Mucosa of rectum (tissue), 2 donors: ENCODE measurements at regions not wholly inside any gene's neighbourhood (a gene's known extent, or its start where the extent isn't known, plus 50 kb on each side); places are given as distances from the start of the nearest gene placed in this dataset.
"Not testable (repeated sequence)": the region's sequence is repeated elsewhere in the genome, so short reads cannot be mapped to it uniquely, and the experiment has no call there.

Source experiments
- H3K27ac ChIP-seq, 2 donors: one replicate each; pipeline ENCODE4 v1.7.0; 2013; ENCODE audit warnings: inconsistent platforms in 2 of 2, low read depth in 2 of 2, low read length in 2 of 2
- H3K27me3 ChIP-seq, 2 donors: one replicate each; pipeline ENCODE4 v1.7.0; 2013; ENCODE audit warnings: low read length in 2 of 2; ENCODE audit not compliant: control insufficient read depth in 2 of 2, insufficient read depth in 2 of 2
- H3K36me3 ChIP-seq, 2 donors: one replicate each; pipeline ENCODE4 v1.7.0; 2013; ENCODE audit warnings: low read length in 2 of 2; ENCODE audit not compliant: control insufficient read depth in 2 of 2, insufficient read depth in 2 of 2
- H3K4me1 ChIP-seq, 2 donors: one replicate each; pipeline ENCODE4 v1.7.0; 2013; ENCODE audit warnings: low read length in 2 of 2, mild to moderate bottlenecking in 1 of 2; ENCODE audit not compliant: control insufficient read depth in 2 of 2, insufficient read depth in 2 of 2
- H3K4me3 ChIP-seq, 2 donors: one replicate each; pipeline ENCODE4 v1.7.0; 2013; ENCODE audit warnings: low read length in 2 of 2
- H3K9ac ChIP-seq, 2 donors: one replicate each; pipeline ENCODE4 v1.7.0; 2013; ENCODE audit warnings: low read length in 2 of 2, low read depth in 1 of 2, mild to moderate bottlenecking in 1 of 2
- H3K9me3 ChIP-seq, 2 donors: one replicate each; pipeline ENCODE4 v1.7.0; 2013; ENCODE audit warnings: low read length in 2 of 2; ENCODE audit not compliant: control insufficient read depth in 2 of 2
- donor health status: healthy.
- donor health status: Normal muscosa, but diverticular disease.

DNA sequence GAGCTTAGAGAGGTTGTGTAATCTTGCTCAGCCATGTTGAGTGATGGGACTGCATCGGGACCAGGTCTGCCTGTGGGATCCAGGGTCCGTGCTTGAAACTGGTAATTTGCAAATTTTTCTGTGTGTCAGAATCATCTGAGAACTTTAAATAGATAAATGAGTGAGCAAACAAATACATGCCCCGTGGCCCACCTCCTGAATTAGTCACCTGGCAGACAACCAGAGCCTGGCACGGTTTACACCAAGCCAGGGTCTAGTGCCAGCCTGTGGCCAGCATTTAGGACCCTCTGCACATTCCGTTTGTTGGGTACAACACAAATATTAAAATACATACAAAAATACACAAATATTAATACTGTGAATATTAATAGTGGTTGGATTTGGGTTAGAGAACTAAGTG, 90.6 kb upstream of the STOX2 start:
- Histone ChIP-seq H3K9me3 (no peaks in the 10 kb centered on the region), H3K4me1 (no peaks in the 10 kb centered on the region)

GRCh38 chr4:183816077-183816476, 89.0 kb upstream of the STOX2 start:
- Histone ChIP-seq H3K4me3 (no peak overlapping the region), H3K27me3 (no peaks in the 10 kb centered on the region)

More for the DNA sequence above, 90.6 kb upstream of the STOX2 start:
- Histone ChIP-seq H3K27ac (no peak overlapping the region), H3K9ac (no peak overlapping the region), H3K4me3 (no peak overlapping the region), H3K36me3 (no peaks in the 10 kb centered on the region), H3K27me3 (no peaks in the 10 kb centered on the region)

DNA sequence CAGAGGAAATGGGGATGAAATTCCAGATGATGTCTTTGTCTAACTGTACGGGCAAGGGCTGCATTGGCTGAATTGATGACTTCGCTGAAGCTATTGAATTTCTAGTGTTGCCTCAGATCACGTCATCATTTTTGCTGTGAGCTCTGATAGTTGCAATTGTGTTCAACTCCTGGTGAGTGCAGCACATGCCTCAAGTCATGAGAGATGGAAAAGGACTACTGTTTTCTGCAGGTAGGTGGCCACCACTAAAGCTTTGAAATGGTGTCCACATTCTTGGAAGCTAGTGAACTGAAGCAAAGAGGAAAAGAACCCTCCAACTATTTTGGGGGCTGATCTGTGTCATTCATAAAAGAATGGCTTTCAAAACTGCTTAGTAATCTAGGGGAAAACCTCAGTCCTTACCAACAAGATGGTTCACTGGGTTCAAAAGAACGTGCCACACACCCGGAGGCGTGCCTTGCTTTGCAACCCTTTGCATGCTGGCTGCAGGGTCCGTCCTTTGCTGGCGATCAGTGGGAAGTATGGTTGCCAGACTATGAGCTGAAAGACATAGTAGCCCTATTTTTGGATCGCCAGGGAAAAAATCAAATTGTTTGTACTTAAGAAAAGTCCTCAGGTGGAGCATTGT, 88.1 kb upstream of the STOX2 start:
- Histone ChIP-seq H3K4me3 (no peak overlapping the region), H3K9ac (no peak overlapping the region), H3K4me1 (peaks cover 0 to 7% of the 10 kb centered on the region in 2 donors), H3K9me3 (no peaks in the 10 kb centered on the region), H3K36me3 (no peaks in the 10 kb centered on the region), H3K27ac (no peak overlapping the region), H3K27me3 (no peaks in the 10 kb centered on the region)

More at GRCh38 chr4:183816077-183816476, 89.0 kb upstream of the STOX2 start:
- no peak overlapping the region for H3K27ac ChIP-seq
- H3K9me3 ChIP-seq, result no peaks in the 10 kb centered on the region
- no peaks in the 10 kb centered on the region for H3K4me1 ChIP-seq
- no peak overlapping the region for H3K9ac ChIP-seq
- H3K36me3 ChIP-seq, result no peaks in the 10 kb centered on the region

- H3K27me3 ChIP-seq, H3K4me3 ChIP-seq, H3K9ac ChIP-seq, H3K4me1 ChIP-seq, H3K36me3 ChIP-seq, H3K9me3 ChIP-seq, H3K27ac ChIP-seq: not testable (repeated sequence)
Measured at GRCh38 chr4:183818591-183818990, 86.5 kb upstream of the STOX2 start.

GRCh38 chr4:183821076-183821853, 83.8 kb upstream of the STOX2 start:
- Histone ChIP-seq H3K9me3 (no peaks in the 10 kb centered on the region), H3K4me3 (no peak overlapping the region), H3K4me1 (peaks cover 0 to 12% of the 10 kb centered on the region in 2 donors), H3K36me3 (no peaks in the 10 kb centered on the region), H3K27ac (peak overlapping the region in 1 of 2 donors; percentile 9), H3K27me3 (no peaks in the 10 kb centered on the region), H3K9ac (no peak overlapping the region)

GRCh38 chr4:183823434-183823833, 81.7 kb upstream of the STOX2 start:
- Histone ChIP-seq H3K9ac (no peak overlapping the region), H3K4me3 (no peak overlapping the region), H3K4me1 (peaks cover 0 to 15% of the 10 kb centered on the region in 2 donors), H3K27ac (no peak overlapping the region), H3K9me3 (no peaks in the 10 kb centered on the region), H3K27me3 (no peaks in the 10 kb centered on the region), H3K36me3 (no peaks in the 10 kb centered on the region)

DNA sequence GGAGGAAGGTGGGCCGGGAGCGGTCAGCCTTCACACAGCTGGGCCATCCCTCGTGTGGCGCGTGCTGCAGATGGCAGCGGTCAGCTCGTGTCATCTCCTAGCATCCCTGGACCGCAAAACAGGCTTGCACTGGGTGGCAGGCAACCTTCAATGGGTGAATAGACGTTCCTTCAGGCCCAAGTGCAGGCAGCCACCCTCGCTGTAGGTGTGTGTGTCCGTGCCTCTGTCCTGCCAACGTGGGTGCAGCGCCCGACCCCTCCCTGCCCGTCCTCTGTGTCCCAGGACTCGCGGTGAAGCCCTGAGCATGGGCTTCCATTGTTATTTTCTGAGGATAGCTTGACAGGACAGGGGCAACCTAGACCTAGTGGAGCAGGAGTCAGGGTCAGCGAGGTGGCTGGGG, 79.8 kb upstream of the STOX2 start:
- H3K27me3 ChIP-seq, result no peaks in the 10 kb centered on the region
- H3K9ac ChIP-seq, result no peak overlapping the region
- no peaks in the 10 kb centered on the region for H3K36me3 ChIP-seq
- peaks cover 0 to 15% of the 10 kb centered on the region in 2 donors for H3K4me1 ChIP-seq
- no peak overlapping the region for H3K27ac ChIP-seq
- H3K4me3 ChIP-seq, result no peak overlapping the region
- no peaks in the 10 kb centered on the region for H3K9me3 ChIP-seq

DNA sequence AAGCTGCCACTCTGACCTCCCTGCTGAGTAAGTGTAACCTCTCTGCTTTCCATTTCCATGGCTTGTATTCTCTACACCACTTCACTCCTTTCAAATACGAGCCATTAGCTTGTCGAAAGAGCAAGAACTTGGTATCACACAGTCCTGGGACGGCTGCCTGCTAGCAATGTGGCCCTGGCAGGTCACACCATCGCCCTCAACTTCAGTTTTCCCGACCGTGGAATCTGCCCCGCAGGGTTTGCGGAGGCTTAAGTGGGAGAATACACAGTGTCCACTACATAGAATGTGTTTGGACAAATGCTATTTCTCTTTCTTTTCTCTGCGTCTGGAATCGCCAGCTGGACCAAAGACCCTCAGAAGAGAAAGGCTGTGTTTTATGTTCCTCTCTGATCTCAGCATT, 78.6 kb upstream of the STOX2 start:
- Histone ChIP-seq H3K9me3 (no peaks in the 10 kb centered on the region), H3K4me3 (no peak overlapping the region), H3K27me3 (no peaks in the 10 kb centered on the region), H3K4me1 (peaks cover 4 to 18% of the 10 kb centered on the region in 2 donors), H3K9ac (no peak overlapping the region), H3K36me3 (no peaks in the 10 kb centered on the region), H3K27ac (no peak overlapping the region)

DNA sequence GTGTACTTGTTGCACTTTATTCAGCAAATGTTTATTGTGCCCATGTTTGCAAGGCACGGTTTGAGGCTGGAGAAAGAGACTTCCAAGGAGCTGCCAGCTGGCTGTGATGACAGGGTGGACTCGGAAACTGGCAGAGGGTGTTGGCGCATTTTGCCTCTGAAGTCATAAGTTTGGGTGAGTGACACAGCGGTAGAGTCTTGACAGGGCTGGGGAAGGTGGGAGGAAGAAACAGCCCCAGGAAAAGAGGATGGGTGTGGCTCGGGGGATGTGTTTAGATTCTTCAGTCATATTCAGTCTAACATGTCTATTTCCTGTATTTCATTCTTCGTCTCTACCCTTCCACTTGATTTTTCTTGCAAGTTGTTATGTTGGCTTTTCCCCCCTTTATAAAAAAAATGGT, 77.0 kb upstream of the STOX2 start:
- Histone ChIP-seq H3K4me3 (no peak overlapping the region), H3K4me1 (peaks cover 4 to 16% of the 10 kb centered on the region in 2 donors), H3K27ac (no peak overlapping the region), H3K9me3 (no peaks in the 10 kb centered on the region), H3K27me3 (no peaks in the 10 kb centered on the region), H3K9ac (no peak overlapping the region), H3K36me3 (no peaks in the 10 kb centered on the region)

DNA sequence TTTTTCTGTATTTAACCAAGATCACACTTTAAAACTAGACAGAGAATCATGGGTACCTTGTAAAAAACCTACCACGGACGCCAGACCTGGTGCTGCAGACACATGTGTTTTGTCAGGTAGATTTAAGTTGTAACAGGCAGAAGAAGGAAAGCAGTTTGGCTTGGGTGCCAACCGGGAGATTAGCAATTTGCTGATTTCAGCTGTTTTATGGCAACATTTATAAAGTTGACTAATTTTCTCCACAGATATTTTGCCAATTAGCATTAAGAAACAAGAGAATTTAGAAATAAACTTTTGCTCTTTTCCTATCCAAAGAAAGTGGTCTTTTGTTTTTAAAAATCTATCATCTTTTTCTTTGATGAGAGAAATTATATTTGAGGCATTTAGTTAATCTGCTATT, 76.3 kb upstream of the STOX2 start:
- H3K27ac ChIP-seq, result no peak overlapping the region
- no peak overlapping the region for H3K4me3 ChIP-seq
- no peaks in the 10 kb centered on the region for H3K9me3 ChIP-seq

More for the DNA sequence above, 76.3 kb upstream of the STOX2 start:
- no peak overlapping the region for H3K9ac ChIP-seq
- H3K4me1 ChIP-seq, result peaks cover 4 to 11% of the 10 kb centered on the region in 2 donors
- H3K36me3 ChIP-seq, result no peaks in the 10 kb centered on the region
- H3K27me3 ChIP-seq, result no peaks in the 10 kb centered on the region
